Ishikawa (cell line): ENCODE measurements at regions not wholly inside any gene's neighbourhood (a gene's known extent, or its start where the extent isn't known, plus 50 kb on each side); places are given as distances from the start of the nearest gene placed in this dataset.

Experiments used
- CEBPB ChIP-seq: IDR thresholded peaks from 2 replicates; pipeline ENCODE4 v1.6.1; 2012
- EGR1 ChIP-seq: IDR thresholded peaks from 2 replicates; pipeline ENCODE4 v1.6.1; 2012
- EP300 ChIP-seq: IDR thresholded peaks from 2 replicates; pipeline ENCODE4 v1.6.1; 2012; ENCODE audit warnings: borderline replicate concordance
- FOXM1 ChIP-seq: IDR thresholded peaks from 2 replicates; pipeline ENCODE4 v1.6.1; 2012; ENCODE audit warnings: low read depth, borderline replicate concordance
- NFIC ChIP-seq: IDR thresholded peaks from 2 replicates; pipeline ENCODE4 v1.6.1; 2012
- RAD21 ChIP-seq: IDR thresholded peaks from 2 replicates; pipeline ENCODE4 v1.6.1; 2012; ENCODE audit warnings: low read depth
- YY1 ChIP-seq: IDR thresholded peaks from 2 replicates; pipeline ENCODE4 v1.6.1; 2012; ENCODE audit warnings: low read depth

GRCh38 chr16:86906623-86907022 lies 328.3 kb downstream of the FOXL1 start:
- no peak for TF ChIP-seq CEBPB
- no peak for TF ChIP-seq YY1
- TF ChIP-seq RAD21: no peak
- no peak for TF ChIP-seq EP300
- TF ChIP-seq NFIC: no peak
- TF ChIP-seq EGR1: no peak
- no peak for TF ChIP-seq FOXM1
